SK-N-MC (cell line): ENCODE measurements at regions not wholly inside any gene's neighbourhood (a gene's known extent, or its start where the extent isn't known, plus 50 kb on each side); places are given as distances from the start of the nearest gene placed in this dataset.

ENCODE experiments used
- EZH2 ChIP-seq: fragments of 200-600 bp; sonication (generic); IDR thresholded peaks from one replicate; pipeline ENCODE4 v1.6.1; 2017; ENCODE audit warnings: antibody characterized with exemption
- FOXP2 ChIP-seq: optimal IDR thresholded peaks from 2 replicates; pipeline ENCODE3; 2011; ENCODE audit warnings: mild to moderate bottlenecking, moderate library complexity; ENCODE audit not compliant: insufficient read depth; ENCODE audit errors: extremely low read length, control extremely low read depth
- POLR2AphosphoS5 ChIP-seq: IDR thresholded peaks from 2 replicates; pipeline ENCODE4 v1.6.1; 2012; ENCODE audit warnings: mild to moderate bottlenecking, low read depth, low read length, borderline replicate concordance

DNA sequence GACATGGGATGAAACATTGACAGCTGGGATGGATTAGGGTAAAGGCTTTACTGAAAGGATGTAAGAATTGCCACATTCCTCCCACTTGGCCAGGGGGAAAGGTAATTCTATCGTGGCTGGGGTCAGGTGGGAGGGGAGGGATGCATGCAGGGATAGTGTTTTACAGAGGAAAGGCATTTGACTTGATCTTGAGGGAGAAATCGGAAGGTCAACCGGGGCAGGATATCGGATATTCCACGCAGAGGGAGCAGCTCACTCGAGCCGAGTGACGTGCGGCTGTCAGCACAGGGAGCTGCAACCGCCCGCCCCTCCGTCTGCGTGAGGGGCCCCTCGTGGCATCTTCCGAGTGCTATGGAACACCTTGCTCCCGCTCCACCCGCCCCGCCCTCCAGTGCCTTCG lies 63.4 kb upstream of the ADAMTS2 start:
- TF ChIP-seq POLR2AphosphoS5, result no peak
- no peak for TF ChIP-seq EZH2
- TF ChIP-seq FOXP2, result no peak
